ENCODE measurements at regions not wholly inside any gene's neighbourhood (a gene's known extent, or its start where the extent isn't known, plus 50 kb on each side); places are given as distances from the start of the nearest gene placed in this dataset.

DNA sequence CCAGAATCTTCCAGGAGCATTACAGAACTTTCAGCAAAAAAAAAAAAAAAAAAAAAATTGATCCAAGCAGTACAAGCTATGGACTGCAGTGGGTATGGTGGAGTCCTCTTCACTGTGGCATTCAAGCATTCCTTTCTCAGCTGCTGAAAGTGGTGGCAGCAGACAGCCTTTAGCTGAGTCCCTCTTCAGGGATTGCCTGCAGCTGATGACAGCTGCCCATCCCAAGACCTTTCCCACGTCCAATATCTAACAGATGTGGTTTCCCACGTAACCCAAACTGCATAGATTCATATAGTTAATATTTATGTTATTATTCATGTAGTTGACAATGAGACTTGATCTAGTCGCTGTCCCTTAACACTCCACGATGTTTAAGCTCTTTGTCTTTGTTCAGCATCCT, 475.9 kb downstream of the TLE1 start:
- Histone ChIP-seq H3K14ac (ENCODE audit: insufficient read depth, low read length) (no peak overlapping the region), H3K23ac (ENCODE audit: insufficient read length, low read depth, low read length) (no peak overlapping the region), H2BK12ac (ENCODE audit: insufficient read length, low read depth, low read length) (no peak overlapping the region), H3K23me2 (ENCODE audit: insufficient read length, low read depth, low read length, poor library complexity, severe bottlenecking) (no peaks in the 10 kb centered on the region), H3K56ac (ENCODE audit: insufficient read length, low read depth, low read length) (no peak overlapping the region), H2AFZ (ENCODE audit: low read length) (no peak overlapping the region), H3K27me3 (ENCODE audit: insufficient read depth, low read length) (no peaks in the 10 kb centered on the region), H3K79me1 (ENCODE audit: insufficient read depth, low read depth, low read length, poor library complexity, severe bottlenecking) (no peaks in the 10 kb centered on the region), H4K5ac (ENCODE audit: insufficient read length, low read depth, low read length) (no peak overlapping the region), H3K27ac (ENCODE audit: insufficient read length, low read depth, low read length) (no peak overlapping the region), H2BK20ac (ENCODE audit: low read depth, low read length, poor library complexity, severe bottlenecking) (no peak overlapping the region), H2BK120ac (ENCODE audit: low read depth, low read length, poor library complexity, severe bottlenecking) (no peak overlapping the region), H4K8ac (replicated peaks; ENCODE audit: insufficient read length, low read depth, low read length) (no peak overlapping the region), H3K4ac (ENCODE audit: low read depth, low read length) (no peak overlapping the region), H3K79me2 (ENCODE audit: insufficient read depth, low read length) (no peaks in the 10 kb centered on the region), H3K18ac (ENCODE audit: insufficient read length, low read depth, low read length) (no peak overlapping the region), H3K9me3 (ENCODE audit: control insufficient read depth, low read depth, low read length) (no peaks in the 10 kb centered on the region), H2BK15ac (ENCODE audit: low read depth, low read length) (no peak overlapping the region), H2AK5ac (ENCODE audit: insufficient read length, low read length) (no peak overlapping the region), H4K20me1 (ENCODE audit: control insufficient read depth, insufficient read depth, insufficient read length) (no peaks in the 10 kb centered on the region), H3T11ph (ENCODE audit: low read length) (no peak overlapping the region), H3K9ac (ENCODE audit: extremely low read depth, insufficient read length, low read length) (no peak overlapping the region), H3K4me2 (ENCODE audit: insufficient read depth, insufficient read length, low read length) (no peak overlapping the region), H3K4me1 (ENCODE audit: insufficient read depth, low read length) (peaks cover 6% of the 10 kb centered on the region; the same call in 1 of the 2 replicates), H4K91ac (ENCODE audit: insufficient read length, low read depth, low read length) (no peak overlapping the region), H2BK5ac (ENCODE audit: insufficient read length, low read length) (no peak overlapping the region)
- DNase-seq: no peak
- no peak overlapping the region for H3K4me3 Mint-ChIP-seq
- peaks cover 13 to 21% (median 18%) of the 10 kb centered on the region in 3 experiments for H3K36me3 Mint-ChIP-seq (ENCODE audit: insufficient read depth in 1 of 3, low read depth in 3 of 3)
- H3K27ac Mint-ChIP-seq: no peak overlapping the region
- TF ChIP-seq, protein P1, sequence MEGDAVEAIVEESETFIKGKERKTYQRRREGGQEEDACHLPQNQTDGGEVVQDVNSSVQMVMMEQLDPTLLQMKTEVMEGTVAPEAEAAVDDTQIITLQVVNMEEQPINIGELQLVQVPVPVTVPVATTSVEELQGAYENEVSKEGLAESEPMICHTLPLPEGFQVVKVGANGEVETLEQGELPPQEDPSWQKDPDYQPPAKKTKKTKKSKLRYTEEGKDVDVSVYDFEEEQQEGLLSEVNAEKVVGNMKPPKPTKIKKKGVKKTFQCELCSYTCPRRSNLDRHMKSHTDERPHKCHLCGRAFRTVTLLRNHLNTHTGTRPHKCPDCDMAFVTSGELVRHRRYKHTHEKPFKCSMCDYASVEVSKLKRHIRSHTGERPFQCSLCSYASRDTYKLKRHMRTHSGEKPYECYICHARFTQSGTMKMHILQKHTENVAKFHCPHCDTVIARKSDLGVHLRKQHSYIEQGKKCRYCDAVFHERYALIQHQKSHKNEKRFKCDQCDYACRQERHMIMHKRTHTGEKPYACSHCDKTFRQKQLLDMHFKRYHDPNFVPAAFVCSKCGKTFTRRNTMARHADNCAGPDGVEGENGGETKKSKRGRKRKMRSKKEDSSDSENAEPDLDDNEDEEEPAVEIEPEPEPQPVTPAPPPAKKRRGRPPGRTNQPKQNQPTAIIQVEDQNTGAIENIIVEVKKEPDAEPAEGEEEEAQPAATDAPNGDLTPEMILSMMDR (conservative IDR thresholded peaks at IDR 0.05): no peak
- H3K9me3 Mint-ChIP-seq: peaks cover 18 to 26% of the 10 kb centered on the region in 2 experiments
- no CpG with 5 or more reads among the region's 4 CpGs for WGBS (ENCODE audit: extremely low coverage, insufficient read length, low lambda C conversion rate)
- H3K27me3 Mint-ChIP-seq (ENCODE audit: low read depth): no peaks in the 10 kb centered on the region
- peaks cover 9 to 16% of the 10 kb centered on the region in 2 experiments; a peak in 3 of 4 replicates for H3K4me1 Mint-ChIP-seq

All from H9 (cell line).